Urinary bladder (tissue), 3 donors: ENCODE measurements at regions not wholly inside any gene's neighbourhood (a gene's known extent, or its start where the extent isn't known, plus 50 kb on each side); places are given as distances from the start of the nearest gene placed in this dataset.

Experiments
- DNase-seq: peaks from one replicate; pipeline ENCODE4 v3.0.0-alpha.2; 2015; ENCODE audit errors: extremely low spot score
- H3K27ac ChIP-seq: one replicate; pipeline ENCODE4 v1.5.1; 2013; ENCODE audit warnings: low read depth, mild to moderate bottlenecking, moderate library complexity
- H3K36me3 ChIP-seq: one replicate; pipeline ENCODE4 v1.6.1; 2013; ENCODE audit warnings: mild to moderate bottlenecking, moderate library complexity; ENCODE audit not compliant: insufficient read depth
- H3K4me1 ChIP-seq: one replicate; pipeline ENCODE4 v1.6.1; 2013; ENCODE audit warnings: mild to moderate bottlenecking, moderate library complexity; ENCODE audit not compliant: insufficient read depth
- H3K4me3 ChIP-seq: one replicate; pipeline ENCODE4 v1.5.1; 2013; ENCODE audit warnings: low read depth, low read length
- WGBS: extraction: QIAGEN DNeasy Blood & Tissue Kit; methylation state at CpG from one replicate; pipeline ENCODE4 v1.1.7; 2013; 5-methylcytosine and 5-hydroxymethylcytosine counted together
- donor health status: healthy with polysubstance abuse.
- donor health status: healthy.

DNA sequence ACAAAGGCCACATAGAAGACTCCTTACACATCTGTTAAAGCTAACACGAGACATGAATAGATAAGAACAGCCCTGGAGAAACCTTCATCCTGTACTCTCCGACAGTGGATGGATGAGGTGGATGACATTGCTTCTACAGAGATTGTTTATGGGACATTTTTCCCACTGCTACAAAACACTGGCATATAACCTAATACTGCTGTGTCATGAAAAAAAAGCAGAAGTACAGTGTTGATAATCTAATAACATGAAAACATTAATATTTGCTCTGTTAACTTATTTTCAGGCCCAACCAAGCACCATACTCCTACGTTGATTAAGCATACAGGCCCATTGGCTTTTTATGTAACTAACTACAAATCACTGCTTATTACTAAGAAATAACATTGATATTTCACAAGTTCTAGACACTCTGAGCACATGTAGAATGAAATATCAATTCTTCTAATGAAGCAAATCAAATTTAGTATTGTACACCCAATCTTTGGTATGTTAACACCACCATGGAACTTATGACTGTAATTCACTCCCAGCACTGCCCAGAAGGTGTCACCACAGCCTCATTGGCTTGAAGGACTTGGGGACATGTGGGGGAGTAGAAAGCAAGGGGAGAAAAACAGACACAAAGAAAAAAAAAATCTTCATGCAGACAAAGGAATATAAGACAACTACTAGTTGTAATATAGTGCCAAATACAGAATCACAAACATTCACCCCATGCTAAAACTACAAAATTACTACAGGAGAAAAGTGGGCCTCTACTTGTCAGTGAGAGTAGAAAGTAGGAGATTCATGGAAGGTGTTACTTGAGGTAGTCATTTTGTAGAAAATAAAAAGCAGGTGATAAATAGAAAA is 330.0 kb upstream of the PMFBP1 start:
- Histone ChIP-seq H3K36me3 (no peaks in the 10 kb centered on the region), H3K4me1 (no peaks in the 10 kb centered on the region), H3K4me3 (no peak overlapping the region), H3K27ac (no peak overlapping the region)
- WGBS: 64% methylated on average over 3 of the region's 3 CpGs
- DNase-seq: peak; percentile 25

DNA sequence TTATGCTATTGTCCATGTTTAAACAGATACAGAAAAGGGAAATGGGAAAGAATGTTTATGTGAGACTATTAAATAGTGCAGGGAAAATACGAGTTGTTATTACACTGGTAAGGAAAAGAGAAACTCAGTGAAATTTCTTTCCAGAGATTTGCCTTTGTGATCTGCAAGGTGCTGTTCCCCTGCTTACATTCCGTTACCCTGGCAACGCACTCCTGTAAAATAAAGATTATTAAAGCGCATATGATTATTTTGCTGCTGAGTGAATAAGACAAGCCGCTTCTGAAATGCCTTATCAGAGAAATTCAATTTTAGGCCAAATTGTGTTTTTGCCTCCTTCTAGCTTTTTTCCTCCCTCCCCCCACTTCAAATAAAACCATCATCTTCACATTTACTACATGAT is 328.6 kb upstream of the PMFBP1 start:
- Histone ChIP-seq H3K36me3 (no peaks in the 10 kb centered on the region), H3K4me3 (no peak overlapping the region), H3K4me1 (no peaks in the 10 kb centered on the region), H3K27ac (no peak overlapping the region)
- peak; percentile 5 for DNase-seq
- 55% methylated on average over 5 of the region's 5 CpGs for WGBS

DNA sequence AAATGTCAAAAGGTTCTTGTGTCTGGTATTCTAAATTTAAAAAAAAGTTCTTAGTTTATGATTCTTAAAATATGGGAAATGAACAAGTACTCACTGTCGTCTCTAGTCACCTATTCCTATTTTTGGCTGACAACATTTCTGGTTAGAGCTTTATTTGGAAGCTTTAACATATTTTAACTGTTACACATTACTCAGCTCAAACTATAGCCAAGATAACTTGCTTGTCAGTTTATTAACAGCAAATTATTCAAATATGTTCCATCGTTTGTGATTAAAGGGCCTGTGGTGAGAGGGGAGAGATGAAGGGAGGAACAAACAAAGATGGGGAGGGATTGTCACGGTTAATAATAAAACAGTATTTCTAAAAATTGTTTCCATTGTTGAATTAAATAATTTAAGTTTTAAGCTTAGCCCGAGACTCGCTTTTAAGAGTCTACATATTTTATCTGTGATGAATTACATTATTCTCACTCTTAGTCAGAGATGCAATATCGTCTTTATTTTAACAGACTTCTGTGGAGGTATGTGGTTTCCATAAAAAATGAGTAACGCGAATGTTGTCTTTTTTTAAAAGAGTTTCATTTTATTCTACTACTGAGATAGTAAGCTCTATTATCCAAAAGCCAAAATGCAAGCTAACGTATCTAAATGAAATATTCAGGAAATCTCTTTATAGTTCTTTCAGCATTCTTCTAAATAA is 321.9 kb upstream of the PMFBP1 start:
- no peak overlapping the region for H3K27ac ChIP-seq
- no peak for DNase-seq
- no peaks in the 10 kb centered on the region for H3K36me3 ChIP-seq
- 61% methylated on average over 9 of the region's 9 CpGs for WGBS
- no peaks in the 10 kb centered on the region for H3K4me1 ChIP-seq
- no peak overlapping the region for H3K4me3 ChIP-seq

DNA sequence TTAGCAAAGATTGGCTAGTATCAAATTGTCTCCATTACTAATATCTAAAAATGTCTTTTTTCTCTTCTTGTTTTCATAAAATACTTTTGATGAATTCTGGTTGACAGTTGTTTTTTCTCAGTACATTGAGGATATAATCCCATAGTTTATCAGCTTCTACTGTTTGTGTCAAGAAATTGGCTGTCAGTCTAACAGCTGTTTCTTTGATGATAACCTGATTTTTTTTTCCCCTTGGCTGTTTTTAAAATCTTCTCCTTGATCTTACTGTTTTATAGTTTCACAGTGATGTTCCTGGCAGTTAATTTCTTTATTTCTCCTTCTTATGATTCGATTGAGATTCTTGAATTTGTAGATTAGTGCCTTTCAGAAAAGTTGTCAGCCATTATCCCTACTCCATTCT is 315.3 kb upstream of the PMFBP1 start:
- no peaks in the 10 kb centered on the region for H3K36me3 ChIP-seq
- no peak for DNase-seq
- 99% methylated on average over 1 of the region's 1 CpG for WGBS
- no peak overlapping the region for H3K27ac ChIP-seq
- no peak overlapping the region for H3K4me3 ChIP-seq
- no peaks in the 10 kb centered on the region for H3K4me1 ChIP-seq

DNA sequence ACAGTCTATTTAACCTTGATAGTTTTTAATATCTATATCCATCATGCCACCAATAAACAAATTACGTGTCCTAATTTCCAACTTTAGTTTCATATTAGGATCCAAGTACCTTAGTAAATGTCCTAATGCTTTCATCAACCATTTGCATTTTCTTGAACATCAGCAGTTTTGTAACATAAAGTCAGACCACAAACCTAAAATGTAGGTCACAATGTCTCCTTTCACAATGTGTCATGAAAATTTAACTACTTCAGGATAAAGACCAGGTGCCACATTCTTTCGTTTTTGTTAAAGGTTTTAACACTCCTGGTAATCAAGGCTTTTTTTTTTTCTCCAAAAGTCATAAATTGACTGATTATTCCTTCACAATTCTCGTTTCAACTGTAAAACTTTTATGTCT is 310.7 kb upstream of the PMFBP1 start:
- Histone ChIP-seq H3K27ac (no peak overlapping the region), H3K36me3 (no peaks in the 10 kb centered on the region), H3K4me1 (no peaks in the 10 kb centered on the region), H3K4me3 (no peak overlapping the region)
- DNase-seq: no peak
- 62% methylated on average over 3 of the region's 3 CpGs for WGBS

DNA sequence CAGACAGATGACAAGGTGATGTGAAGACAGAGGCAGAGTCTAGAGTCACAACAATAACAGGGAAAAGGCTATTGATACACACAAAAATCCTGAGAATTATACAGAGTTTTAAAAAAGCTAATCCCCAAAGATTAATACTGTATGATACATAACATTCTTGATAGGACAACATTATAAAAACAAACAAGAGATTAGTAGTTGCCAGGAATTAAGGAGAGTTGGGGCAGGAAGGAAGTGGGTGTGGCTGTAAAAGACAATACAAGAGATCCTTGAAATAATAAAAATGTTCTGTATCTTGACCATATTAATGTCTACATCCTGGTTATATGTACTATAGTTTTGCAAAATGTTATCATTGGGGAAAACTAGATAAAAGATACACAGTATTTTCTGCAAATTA is 309.5 kb upstream of the PMFBP1 start:
- H3K27ac ChIP-seq: no peak overlapping the region
- no peaks in the 10 kb centered on the region for H3K36me3 ChIP-seq
- H3K4me3 ChIP-seq: no peak overlapping the region
- no peaks in the 10 kb centered on the region for H3K4me1 ChIP-seq
- no peak for DNase-seq

DNA sequence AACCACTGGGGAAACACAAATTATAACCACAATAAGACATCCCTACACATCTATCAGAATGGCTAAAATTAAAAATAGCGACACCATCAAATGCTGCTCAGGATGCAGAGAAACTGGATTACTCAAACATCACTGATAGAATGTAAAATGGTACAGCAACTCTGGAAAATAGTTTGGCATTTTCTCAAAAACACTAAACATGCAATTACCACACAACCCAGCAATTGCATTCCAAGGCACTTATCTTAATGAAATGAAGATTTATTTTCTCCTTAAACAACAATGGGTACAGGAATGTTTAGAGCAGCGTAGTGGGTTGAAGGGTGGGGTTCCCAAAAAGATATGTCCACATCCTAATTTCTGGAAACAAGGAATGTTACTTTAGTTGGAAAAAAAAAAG is 309.0 kb upstream of the PMFBP1 start:
- WGBS: 80% methylated on average over 2 of the region's 2 CpGs
- Histone ChIP-seq H3K4me3 (no peak overlapping the region), H3K4me1 (no peaks in the 10 kb centered on the region), H3K36me3 (no peaks in the 10 kb centered on the region), H3K27ac (no peak overlapping the region)
- DNase-seq: no peak

DNA sequence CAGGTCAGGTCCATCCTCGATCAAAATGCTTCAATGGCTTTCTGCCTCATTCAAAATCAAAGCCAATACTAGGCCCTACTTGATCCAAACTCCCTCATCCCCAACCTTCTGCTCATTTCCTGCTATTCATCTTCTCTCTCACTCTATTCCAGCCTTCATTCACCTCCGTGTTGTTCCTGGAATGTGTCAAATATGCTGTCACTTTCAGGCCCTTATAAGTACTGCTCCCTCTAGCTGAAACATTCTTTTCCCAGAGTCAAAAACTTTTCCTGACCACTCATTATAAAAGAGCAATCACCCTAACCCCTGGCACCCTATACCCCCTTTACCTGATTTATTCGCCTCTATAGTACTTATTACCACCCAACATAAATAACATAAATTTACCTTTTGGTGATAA is 303.7 kb upstream of the PMFBP1 start:
- 80% methylated on average over 3 of the region's 3 CpGs for WGBS
- H3K4me3 ChIP-seq: no peak overlapping the region
- no peak for DNase-seq

DNA sequence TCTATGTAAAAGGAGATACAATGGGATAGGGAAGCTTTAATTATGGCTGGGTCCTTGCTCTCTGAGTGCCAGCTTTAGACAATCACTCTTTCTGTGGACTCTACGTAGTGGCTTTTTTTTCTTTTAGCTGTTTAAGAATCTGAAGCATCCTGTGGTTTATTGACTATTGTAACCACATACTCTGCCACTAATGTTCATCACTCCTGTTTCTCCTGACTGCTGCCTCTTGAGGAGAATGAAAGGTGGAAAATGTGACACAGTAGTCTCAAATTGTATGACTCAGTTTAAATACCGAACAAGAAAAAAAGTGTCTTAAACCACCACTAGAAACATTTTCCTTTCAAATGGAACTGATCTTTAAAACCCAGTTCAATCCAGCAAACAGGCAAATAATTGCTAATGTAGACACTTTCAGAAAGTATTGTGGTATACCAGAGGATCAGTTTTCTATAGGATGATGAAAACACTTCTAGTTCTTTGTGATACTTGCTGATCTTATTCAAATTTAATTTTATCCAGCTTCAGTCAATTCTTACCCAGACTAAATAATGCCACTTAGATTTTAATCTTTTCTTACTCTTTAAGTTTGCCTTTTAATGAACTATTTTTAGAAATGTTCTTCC is 302.7 kb upstream of the PMFBP1 start:
- Histone ChIP-seq H3K27ac (no peak overlapping the region), H3K4me3 (no peak overlapping the region), H3K4me1 (no peaks in the 10 kb centered on the region), H3K36me3 (no peaks in the 10 kb centered on the region)
- WGBS: 64% methylated on average over 2 of the region's 2 CpGs
- no peak for DNase-seq

More for the DNA sequence above, 303.7 kb upstream of the PMFBP1 start:
- Histone ChIP-seq H3K4me1 (no peaks in the 10 kb centered on the region), H3K27ac (no peak overlapping the region), H3K36me3 (no peaks in the 10 kb centered on the region)

DNA sequence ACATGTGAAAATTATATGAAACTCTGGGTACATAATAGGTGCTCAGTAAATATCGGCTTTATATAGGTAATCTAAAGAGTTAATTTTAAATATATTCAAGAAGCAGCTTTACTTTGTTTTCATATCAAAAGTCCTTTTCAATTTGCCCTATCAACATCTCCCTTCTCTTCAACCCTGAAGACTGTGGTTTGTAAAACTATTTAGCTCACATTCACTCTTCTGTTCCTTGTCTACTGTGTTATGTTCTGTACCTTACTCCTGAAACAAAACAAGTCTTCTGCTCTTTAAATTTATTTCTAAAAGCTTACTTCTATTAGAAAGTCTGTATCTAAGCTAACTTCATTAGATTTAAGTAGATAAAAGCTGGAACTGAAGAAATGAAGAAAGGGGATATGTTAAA is 301.7 kb upstream of the PMFBP1 start:
- no peak overlapping the region for H3K4me3 ChIP-seq
- no peak for DNase-seq
- no peak overlapping the region for H3K27ac ChIP-seq
- no peaks in the 10 kb centered on the region for H3K4me1 ChIP-seq
- WGBS: 98% methylated on average over 1 of the region's 1 CpG
- no peaks in the 10 kb centered on the region for H3K36me3 ChIP-seq

DNA sequence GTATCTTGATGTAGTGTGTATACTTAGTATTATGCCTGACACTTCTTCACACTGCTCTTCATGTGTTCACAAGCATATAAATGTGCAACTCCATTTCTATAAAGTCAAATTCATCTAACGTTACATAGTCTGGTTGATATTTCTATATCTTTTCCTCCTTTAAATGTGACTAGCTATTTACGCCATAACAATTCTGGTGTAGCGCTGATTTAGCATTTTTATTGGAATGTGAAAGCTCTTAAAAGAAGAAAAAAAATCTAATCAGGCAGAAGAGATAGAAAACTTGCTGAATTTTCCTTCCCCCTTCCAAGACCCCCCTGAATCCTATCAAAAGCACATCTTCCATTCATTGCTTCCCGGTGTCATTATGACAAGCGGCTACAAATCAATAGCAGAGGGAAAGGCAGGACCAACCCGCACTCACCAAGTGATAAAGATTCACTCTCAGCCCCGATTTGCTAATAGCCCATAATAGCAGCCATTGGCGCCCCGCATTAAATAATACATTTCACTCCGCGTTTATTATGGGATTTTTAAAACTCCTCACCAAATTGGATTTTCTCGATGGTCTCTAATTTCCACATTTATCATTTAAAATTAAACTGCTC is 299.5 kb upstream of the PMFBP1 start:
- WGBS: 87% methylated on average over 12 of the region's 12 CpGs
- Histone ChIP-seq H3K4me3 (no peak overlapping the region), H3K4me1 (no peaks in the 10 kb centered on the region), H3K27ac (no peak overlapping the region), H3K36me3 (no peaks in the 10 kb centered on the region)
- DNase-seq: no peak

DNA sequence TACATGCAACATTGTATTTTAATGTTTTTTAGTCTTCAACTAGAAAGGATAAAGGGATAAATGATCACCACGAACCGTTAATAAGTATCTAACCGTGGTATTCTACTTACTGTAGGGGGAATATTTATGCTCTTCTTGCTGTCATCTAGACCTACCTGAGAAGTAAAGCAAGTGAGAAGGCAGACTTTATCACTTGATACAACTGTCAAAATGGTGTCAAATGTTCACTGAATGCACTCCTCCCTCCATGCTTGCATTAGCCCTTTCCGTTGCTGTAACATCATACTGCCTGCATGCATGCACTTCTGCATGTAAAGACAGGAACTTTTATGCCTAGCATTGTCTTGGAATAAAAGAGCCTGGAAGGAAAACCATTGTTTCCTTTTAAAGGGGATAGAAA is 298.6 kb upstream of the PMFBP1 start:
- WGBS: 92% methylated on average over 4 of the region's 4 CpGs
- H3K36me3 ChIP-seq: no peaks in the 10 kb centered on the region

DNA sequence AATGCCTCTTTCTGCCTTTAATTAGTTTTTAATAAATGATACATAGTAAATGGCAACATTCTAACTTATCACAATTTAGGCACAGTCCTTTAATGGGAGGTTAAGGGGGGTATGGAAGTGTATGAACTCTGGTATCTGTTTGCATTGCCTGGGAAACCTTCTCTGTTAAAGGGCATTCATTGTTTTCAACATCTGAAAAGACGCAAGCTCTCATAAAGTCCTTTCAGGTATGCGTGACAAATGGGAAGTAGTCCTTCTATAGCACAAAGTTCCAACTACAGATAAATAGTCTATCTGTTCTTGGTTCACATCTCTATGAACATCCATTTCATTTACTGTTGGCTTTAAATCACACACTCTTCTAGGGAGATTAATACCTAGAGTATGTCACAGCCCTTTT is 298.0 kb upstream of the PMFBP1 start:
- DNase-seq: no peak
- H3K36me3 ChIP-seq: no peaks in the 10 kb centered on the region
- no peak overlapping the region for H3K27ac ChIP-seq
- no peak overlapping the region for H3K4me3 ChIP-seq
- H3K4me1 ChIP-seq: no peaks in the 10 kb centered on the region
- WGBS: 92% methylated on average over 2 of the region's 2 CpGs

More for the DNA sequence above, 298.6 kb upstream of the PMFBP1 start:
- Histone ChIP-seq H3K4me1 (no peaks in the 10 kb centered on the region), H3K27ac (no peak overlapping the region), H3K4me3 (no peak overlapping the region)
- DNase-seq: no peak

DNA sequence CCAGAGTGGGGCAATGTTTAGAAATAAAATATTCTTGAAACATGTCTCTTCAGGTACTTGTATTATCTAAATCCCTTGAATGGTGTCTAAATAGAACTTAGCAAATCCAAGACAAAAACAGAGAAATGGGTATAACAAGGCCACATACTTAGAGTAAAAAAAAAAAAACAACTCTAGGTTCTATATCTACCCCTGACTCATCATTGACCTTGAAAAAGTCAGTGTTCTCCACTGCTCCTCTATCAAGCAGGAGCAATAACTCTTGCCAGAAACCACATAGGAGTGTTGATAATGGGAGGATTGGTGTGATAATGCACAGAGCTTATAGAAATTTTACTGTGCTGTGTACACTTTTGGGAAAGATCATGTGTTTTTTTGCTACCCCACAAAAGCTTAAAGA is 296.6 kb upstream of the PMFBP1 start:
- H3K36me3 ChIP-seq: no peaks in the 10 kb centered on the region
- no peak overlapping the region for H3K27ac ChIP-seq
- DNase-seq: no peak
- H3K4me1 ChIP-seq: no peaks in the 10 kb centered on the region
- H3K4me3 ChIP-seq: no peak overlapping the region
